Caco-2 (cell line): ENCODE measurements at regions not wholly inside any gene's neighbourhood (a gene's known extent, or its start where the extent isn't known, plus 50 kb on each side); places are given as distances from the start of the nearest gene placed in this dataset.

Experiments
- BruUV-seq: library from RNA; stranded (reverse); fragments of 400-500 nt; replicated peaks from 2 replicates; lab custom pipeline; 2021; lab: Mats Ljungman, UMichigan
- CTCF ChIA-PET: fragments of 300-600 bp; sonication (Branson Sonifier 250); formaldehyde crosslinking; loops from one replicate; lab custom pipeline; 2022; ENCODE audit warnings: antibody characterized with exemption; lab: Charles Lee
- POLR2A ChIA-PET: fragments of 300-600 bp; sonication (Branson Sonifier 250); formaldehyde crosslinking; loops from one replicate; lab custom pipeline; 2022; ENCODE audit warnings: antibody characterized with exemption; lab: Charles Lee
- DNase-seq, 2 experiments: peaks; one replicate each; pipeline versions ENCODE4 v3.0.0 to v3.0.0-alpha.2; 2020 to 2022
- H3K27me3 ChIP-seq: replicated peaks from 2 replicates; pipeline ENCODE4 v1.6.0; 2011; ENCODE audit warnings: low read length; ENCODE audit not compliant: control insufficient read depth, insufficient read depth
- H3K36me3 ChIP-seq: 2 replicates; pipeline ENCODE4 v1.5.1; 2011; ENCODE audit warnings: low read length; ENCODE audit not compliant: control insufficient read depth, insufficient read depth
- H3K4me1 ChIP-seq: fragments of 250-450 bp; sonication (Bioruptor Pico); 2 replicates; pipeline ENCODE4 v1.5.1; 2020; ENCODE audit warnings: mild to moderate bottlenecking
- H3K4me3 ChIP-seq: 2 replicates; pipeline ENCODE4 v1.5.1; 2011; ENCODE audit warnings: low read depth, mild to moderate bottlenecking, control low read depth, low read length
- H3K9me3 ChIP-seq: fragments of 250-450 bp; sonication (Bioruptor Pico); 2 replicates; pipeline ENCODE4 v1.5.1; 2020; ENCODE audit warnings: mild to moderate bottlenecking, moderate library complexity
- H3K27ac Mint-ChIP-seq: one replicate; pipeline ENCODE4 v1.8.0; 2022; ENCODE audit warnings: mixed read lengths; ENCODE audit not compliant: unreplicated experiment
- H3K27me3 Mint-ChIP-seq: one replicate; pipeline ENCODE4 v1.8.0; 2022; ENCODE audit warnings: mixed read lengths; ENCODE audit not compliant: insufficient read depth, unreplicated experiment
- H3K36me3 Mint-ChIP-seq: one replicate; pipeline ENCODE4 v1.8.0; 2022; ENCODE audit warnings: mild to moderate bottlenecking, mixed read lengths; ENCODE audit not compliant: insufficient read depth, unreplicated experiment
- H3K4me1 Mint-ChIP-seq: one replicate; pipeline ENCODE4 v1.8.0; 2022; ENCODE audit warnings: low read depth, mixed read lengths; ENCODE audit not compliant: unreplicated experiment
- H3K4me3 Mint-ChIP-seq: one replicate; pipeline ENCODE4 v1.8.0; 2022; ENCODE audit warnings: mild to moderate bottlenecking, moderate library complexity, mixed read lengths; ENCODE audit not compliant: unreplicated experiment
- H3K9me3 Mint-ChIP-seq: one replicate; pipeline ENCODE4 v1.8.0; 2022; ENCODE audit warnings: mixed read lengths; ENCODE audit not compliant: unreplicated experiment
- intact Hi-C: fragments of 100-400 bp; cut with micrococcal nuclease; formaldehyde crosslinking; loops from one replicate; pipeline ENCODE4 v1.10.0; 2022; ENCODE audit not compliant: unreplicated experiment
- TF ChIP-seq, protein P1 (sequence below), 2 experiments: fragments of 200-600 bp in 1 of 2; IDR thresholded peaks; 1 replicate in 1 of 2; 2 replicates in 1 of 2; pipeline versions ENCODE4 v1.5.1 to v1.8.0; 2011 to 2022; ENCODE audit warnings: antibody characterized with exemption in 1 of 2, control low read depth in 1 of 2, inconsistent platforms in 1 of 2, low read depth in 1 of 2, low read length in 1 of 2, mild to moderate bottlenecking in 1 of 2, moderate library complexity in 1 of 2; ENCODE audit not compliant: insufficient read depth in 1 of 2, severe bottlenecking in 1 of 2, unreplicated experiment in 1 of 2

- Histone ChIP-seq H3K27me3 (no peaks in the 10 kb centered on the region), H3K4me3 (no peak overlapping the region), H3K9me3 (no peaks in the 10 kb centered on the region), H3K4me1 (no peaks in the 10 kb centered on the region), H3K36me3 (no peaks in the 10 kb centered on the region)
- Mint-ChIP-seq H3K27ac (no peak overlapping the region), H3K9me3 (no peaks in the 10 kb centered on the region), H3K4me1 (no peaks in the 10 kb centered on the region), H3K4me3 (no peak overlapping the region), H3K36me3 (no peaks in the 10 kb centered on the region), H3K27me3 (peaks cover 4% of the 10 kb centered on the region)
- CTCF ChIA-PET: no interaction called here
- no TSS peak for BruUV-seq
- intact Hi-C loops: no loop called here
- DNase-seq: no peak
- TF ChIP-seq, protein P1, sequence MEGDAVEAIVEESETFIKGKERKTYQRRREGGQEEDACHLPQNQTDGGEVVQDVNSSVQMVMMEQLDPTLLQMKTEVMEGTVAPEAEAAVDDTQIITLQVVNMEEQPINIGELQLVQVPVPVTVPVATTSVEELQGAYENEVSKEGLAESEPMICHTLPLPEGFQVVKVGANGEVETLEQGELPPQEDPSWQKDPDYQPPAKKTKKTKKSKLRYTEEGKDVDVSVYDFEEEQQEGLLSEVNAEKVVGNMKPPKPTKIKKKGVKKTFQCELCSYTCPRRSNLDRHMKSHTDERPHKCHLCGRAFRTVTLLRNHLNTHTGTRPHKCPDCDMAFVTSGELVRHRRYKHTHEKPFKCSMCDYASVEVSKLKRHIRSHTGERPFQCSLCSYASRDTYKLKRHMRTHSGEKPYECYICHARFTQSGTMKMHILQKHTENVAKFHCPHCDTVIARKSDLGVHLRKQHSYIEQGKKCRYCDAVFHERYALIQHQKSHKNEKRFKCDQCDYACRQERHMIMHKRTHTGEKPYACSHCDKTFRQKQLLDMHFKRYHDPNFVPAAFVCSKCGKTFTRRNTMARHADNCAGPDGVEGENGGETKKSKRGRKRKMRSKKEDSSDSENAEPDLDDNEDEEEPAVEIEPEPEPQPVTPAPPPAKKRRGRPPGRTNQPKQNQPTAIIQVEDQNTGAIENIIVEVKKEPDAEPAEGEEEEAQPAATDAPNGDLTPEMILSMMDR (IDR thresholded peaks at IDR 0.05; ENCODE audit: insufficient read depth in 1 of 2, low read depth in 1 of 2, low read length in 1 of 2, severe bottlenecking in 1 of 2, unreplicated experiment in 1 of 2): no peak
- POLR2A ChIA-PET: no interaction called here
These were observed 188.3 kb downstream of the GXYLT1 start for GRCh38 chr12:41956353-41956752.

DNA sequence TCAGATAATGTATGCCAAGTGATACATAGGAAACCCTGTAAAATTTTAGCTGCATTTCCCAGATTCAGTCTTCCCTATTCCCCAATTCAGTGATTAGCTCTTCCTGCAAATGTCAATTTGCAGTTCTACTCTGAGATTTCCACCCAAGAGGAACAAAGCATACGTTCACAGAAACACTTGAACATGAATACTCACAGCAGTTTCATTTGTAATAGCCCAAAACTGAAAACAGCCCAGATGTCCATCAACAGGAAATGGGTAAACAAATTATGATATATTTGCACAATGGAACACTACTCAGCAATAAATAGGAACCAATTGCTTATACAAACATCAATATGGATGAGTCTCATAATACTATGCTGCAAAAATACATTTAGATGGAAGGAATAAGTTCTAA lies 194.2 kb downstream of the GXYLT1 start:
- no peaks in the 10 kb centered on the region for H3K4me1 ChIP-seq
- CTCF ChIA-PET: no interaction called here
- no peaks in the 10 kb centered on the region for H3K4me1 Mint-ChIP-seq
- no peaks in the 10 kb centered on the region for H3K36me3 ChIP-seq
- H3K27me3 Mint-ChIP-seq: peaks cover 4% of the 10 kb centered on the region
- peaks cover 18% of the 10 kb centered on the region for H3K9me3 Mint-ChIP-seq
- no peaks in the 10 kb centered on the region for H3K36me3 Mint-ChIP-seq
- BruUV-seq: no TSS peak
- no peak overlapping the region for H3K4me3 ChIP-seq
- no peak overlapping the region for H3K27ac Mint-ChIP-seq
- TF ChIP-seq, protein P1 (IDR thresholded peaks at IDR 0.05; ENCODE audit: insufficient read depth in 1 of 2, low read depth in 1 of 2, low read length in 1 of 2, severe bottlenecking in 1 of 2, unreplicated experiment in 1 of 2): no peak
- peaks cover 15% of the 10 kb centered on the region; the same call in 1 of the 2 replicates for H3K9me3 ChIP-seq
- H3K27me3 ChIP-seq: no peaks in the 10 kb centered on the region
- intact Hi-C loops: no loop called here
- POLR2A ChIA-PET: no interaction called here
- no peak overlapping the region for H3K4me3 Mint-ChIP-seq
- no peak for DNase-seq

DNA sequence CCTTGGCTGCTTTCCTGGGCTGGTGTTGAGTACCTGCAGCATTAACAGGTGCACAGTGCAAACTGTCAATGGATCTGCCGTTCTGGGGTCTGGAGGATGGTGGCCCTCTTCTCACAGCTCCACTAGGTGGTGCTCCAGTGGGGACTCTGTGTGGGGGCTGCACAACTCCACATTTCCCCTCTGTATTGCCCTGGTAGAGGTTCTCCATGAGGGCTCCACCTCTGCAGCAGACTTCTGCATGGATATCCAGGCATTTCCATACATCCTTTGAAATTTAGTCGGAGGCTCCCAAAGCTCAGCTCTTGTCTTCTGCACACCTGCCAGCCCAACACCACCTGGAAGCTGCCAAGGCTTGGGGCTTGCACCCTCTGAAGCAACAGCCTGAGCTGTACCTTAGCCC lies 198.6 kb downstream of the GXYLT1 start:
- POLR2A ChIA-PET: no interaction called here

More for the DNA sequence above, 198.6 kb downstream of the GXYLT1 start:
- H3K9me3 Mint-ChIP-seq: peaks cover 18% of the 10 kb centered on the region
- H3K4me3 Mint-ChIP-seq: no peak overlapping the region
- H3K4me3 ChIP-seq: no peak overlapping the region
- H3K4me1 Mint-ChIP-seq: no peaks in the 10 kb centered on the region
- H3K36me3 ChIP-seq: no peaks in the 10 kb centered on the region
- BruUV-seq: no TSS peak
- H3K27ac Mint-ChIP-seq: no peak overlapping the region
- peaks cover 15% of the 10 kb centered on the region; the same call in 1 of the 2 replicates for H3K9me3 ChIP-seq
- H3K36me3 Mint-ChIP-seq: no peaks in the 10 kb centered on the region
- H3K4me1 ChIP-seq: no peaks in the 10 kb centered on the region
- intact Hi-C loops: no loop called here
- H3K27me3 ChIP-seq: no peaks in the 10 kb centered on the region
- CTCF ChIA-PET: no interaction called here
- TF ChIP-seq, protein P1 (IDR thresholded peaks at IDR 0.05; ENCODE audit: insufficient read depth in 1 of 2, low read depth in 1 of 2, low read length in 1 of 2, severe bottlenecking in 1 of 2, unreplicated experiment in 1 of 2): no peak
- peaks cover 4% of the 10 kb centered on the region for H3K27me3 Mint-ChIP-seq
- no peak for DNase-seq
